Stimulated activated CD4-positive, alpha-beta T cell treated with anti-CD3 and anti-CD28 coated beads, Interleukin-15, amount 100 ng/mL, for 1 hour (primary cell): ENCODE measurements at regions not wholly inside any gene's neighbourhood (a gene's known extent, or its start where the extent isn't known, plus 50 kb on each side); places are given as distances from the start of the nearest gene placed in this dataset.
"Not testable (repeated sequence)": the region's sequence is repeated elsewhere in the genome, so short reads cannot be mapped to it uniquely, and the experiment has no call there.

Source experiments
- DNase-seq, 2 donors: peaks; one replicate each; pipeline ENCODE4 v3.0.0-alpha.2; 2020; ENCODE audit warnings: low read depth in 1 of 2, low spot score in 1 of 2

DNA sequence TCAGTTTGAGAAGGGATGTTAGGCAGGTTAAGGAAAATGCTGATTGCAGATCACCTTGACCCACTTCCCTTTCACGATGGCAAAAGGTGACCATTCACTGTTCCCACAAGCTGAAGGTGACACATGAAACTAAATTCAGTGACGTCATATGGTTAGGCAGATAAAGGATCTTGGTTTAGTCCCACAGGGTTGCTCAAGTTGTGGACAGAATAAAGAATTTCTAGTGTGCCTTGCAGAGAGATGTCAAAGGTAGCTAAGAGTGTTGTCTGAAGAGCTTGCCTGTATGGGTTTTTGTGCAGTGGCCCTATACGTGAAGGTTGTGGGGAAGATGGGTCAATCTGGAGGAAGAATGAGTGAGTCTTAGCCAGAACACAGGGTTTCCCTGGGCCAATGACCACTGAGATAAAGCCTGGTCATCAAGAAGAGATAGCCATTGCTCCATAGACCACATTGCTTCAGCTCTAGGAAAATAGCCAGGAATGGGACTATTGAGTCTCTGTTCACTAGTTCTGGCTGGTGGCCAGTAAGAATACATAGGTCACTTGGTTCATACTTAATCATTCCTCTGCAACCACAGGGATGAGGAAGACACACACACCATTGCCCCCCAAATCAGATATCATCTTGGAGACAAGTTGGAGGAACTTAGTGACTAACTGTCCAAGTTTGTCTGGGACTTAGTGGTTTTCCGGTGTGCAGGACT, 148.5 kb upstream of the ATXN1 start:
- no peak for DNase-seq

DNA sequence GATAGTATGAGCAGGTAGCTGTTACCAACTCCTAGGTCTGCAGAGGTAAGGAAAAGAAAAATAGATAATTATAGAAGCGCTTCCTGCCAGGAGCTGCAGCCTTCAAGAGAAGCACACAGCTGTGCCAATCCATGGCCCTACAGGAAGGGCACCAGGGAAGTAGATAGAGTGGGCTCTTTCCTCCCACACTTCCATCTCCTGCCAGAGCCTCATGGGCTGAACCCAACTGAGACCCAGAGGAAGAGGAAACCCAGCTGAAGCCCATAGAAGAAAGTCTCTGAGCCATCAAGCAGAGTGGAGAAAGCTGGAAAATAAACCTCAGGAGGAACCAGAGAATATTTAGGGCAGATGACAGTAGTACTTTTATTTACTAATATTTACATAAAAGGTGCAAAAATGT, 146.7 kb upstream of the ATXN1 start:
- no peak for DNase-seq

DNA sequence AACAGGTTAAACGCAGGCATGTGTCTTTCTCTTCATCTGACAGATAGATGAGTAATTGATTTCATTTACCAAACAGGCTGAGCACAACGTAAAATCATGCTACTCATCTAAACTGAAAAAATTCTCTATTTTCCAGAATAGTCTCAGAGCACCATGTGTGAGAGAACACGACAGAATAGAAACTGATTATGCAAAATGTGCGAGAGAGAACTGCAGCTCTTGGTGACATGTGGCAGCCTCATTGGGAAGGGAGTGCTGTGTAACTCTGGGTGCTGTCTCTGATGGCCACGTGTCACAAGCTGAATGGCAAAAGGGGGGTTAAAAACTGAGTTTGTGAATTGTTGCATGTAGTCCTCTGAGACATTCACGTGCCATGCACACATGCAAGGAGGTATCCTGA, 143.7 kb upstream of the ATXN1 start:
- no peak for DNase-seq

DNA sequence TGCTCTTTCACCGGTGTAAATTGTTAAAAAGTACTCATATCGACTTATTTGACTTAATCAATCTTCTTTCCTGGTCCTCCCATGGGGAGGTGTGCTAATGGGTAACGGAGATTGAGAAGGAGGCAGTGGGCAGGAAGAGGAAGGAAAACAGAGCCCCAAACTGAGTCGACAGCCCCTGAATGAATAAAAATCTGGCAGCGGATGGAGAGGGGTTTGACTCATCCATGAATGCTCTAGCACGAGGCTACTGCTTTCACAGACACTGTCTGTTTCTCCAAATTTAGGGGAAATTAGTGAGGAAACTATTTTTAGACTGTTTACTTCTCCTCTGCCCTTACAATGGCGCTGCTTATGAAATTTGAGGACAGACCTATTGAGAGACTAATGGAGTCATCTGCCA, 142.2 kb upstream of the ATXN1 start:
- DNase-seq: no peak

DNA sequence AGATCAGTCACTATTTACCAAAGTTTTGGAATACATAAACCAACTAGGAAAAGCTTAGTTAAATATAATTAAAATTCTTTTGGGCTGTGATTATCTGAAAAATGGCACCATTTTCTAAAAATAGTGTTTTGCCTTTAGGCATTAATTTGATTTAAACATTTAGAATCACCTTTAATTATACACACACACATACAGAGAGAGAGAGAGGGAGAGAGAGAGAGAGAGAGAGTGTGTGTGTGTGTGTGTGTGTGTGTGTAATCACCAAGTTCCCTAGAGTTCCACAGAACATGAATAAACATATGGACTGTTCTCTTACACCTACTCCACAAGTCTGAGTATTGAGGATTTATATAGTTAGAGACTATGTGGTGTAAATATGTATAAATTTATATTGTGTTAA, 141.2 kb upstream of the ATXN1 start:
- no peak for DNase-seq

DNA sequence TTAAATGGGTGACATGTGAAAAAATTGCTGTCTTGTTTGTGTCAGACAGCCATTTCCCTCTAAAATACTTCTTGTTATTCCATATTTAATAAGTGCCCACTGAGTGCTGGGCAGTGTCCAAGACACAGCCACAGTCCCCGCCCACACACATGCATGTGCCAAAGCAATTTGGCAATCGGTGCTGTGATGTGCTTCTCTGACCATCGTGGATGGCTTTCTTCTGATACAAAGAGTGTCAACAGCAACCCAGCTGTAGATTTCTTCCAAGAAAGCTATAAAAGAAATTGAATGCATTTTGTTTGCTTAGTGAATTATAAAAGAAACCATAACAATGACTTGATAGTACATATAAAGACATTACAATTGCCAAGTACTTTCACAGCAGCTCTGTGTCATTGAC, 140.5 kb upstream of the ATXN1 start:
- no peak for DNase-seq

DNA sequence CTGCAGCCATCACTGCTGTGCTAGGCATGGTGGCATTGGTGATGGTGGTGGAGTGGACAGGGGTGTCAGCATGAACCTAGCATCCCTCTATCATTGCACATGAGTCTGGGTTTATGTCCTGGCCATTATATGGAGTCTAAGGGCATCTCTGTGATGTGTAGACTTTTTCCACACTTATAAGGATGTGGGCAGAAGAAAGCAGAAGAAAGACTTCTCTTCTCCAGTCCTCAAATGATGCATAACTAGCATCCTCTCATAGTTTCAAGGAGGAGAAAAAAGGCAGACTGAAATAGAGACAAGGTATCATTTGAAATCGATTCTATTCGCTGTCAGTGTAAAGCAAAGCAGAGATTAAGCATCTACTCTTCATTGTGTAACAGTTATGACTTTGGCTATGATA, 140.0 kb upstream of the ATXN1 start:
- no peak for DNase-seq

DNA sequence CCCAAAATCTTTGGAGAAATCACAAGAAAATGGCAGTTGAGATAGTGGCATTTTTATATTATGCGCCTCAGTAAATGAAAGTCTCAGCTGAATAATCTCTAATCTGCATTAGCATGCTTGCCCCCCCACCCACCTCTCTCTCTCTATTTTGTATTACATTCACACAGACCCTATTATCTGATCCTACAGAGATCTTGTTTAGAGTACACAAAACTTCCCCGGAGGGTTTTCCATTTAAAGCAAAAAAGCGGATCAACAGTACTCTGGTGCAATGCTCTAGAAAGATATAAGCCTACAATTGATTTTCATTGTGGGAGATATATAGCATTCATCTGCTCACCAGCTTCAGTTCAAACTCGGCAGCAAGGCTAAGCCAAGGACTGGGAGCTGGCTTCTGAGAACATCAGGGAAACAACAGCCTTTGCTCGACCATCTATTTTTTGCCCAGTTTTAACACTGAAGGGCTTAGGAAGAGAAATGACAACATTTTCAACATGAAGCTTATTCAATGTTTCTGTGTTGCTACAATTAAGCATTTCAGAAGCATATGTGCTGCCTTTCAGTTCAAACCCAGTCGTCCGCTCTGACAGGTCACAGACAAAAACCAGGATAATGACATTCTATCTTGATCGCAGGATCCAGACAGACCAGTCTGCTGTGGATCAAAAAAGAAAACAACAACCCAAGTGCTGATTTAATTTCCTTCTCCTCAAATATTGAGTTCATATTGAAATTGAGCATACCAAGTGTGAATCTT, 137.6 kb upstream of the ATXN1 start:
- DNase-seq: no peak

DNA sequence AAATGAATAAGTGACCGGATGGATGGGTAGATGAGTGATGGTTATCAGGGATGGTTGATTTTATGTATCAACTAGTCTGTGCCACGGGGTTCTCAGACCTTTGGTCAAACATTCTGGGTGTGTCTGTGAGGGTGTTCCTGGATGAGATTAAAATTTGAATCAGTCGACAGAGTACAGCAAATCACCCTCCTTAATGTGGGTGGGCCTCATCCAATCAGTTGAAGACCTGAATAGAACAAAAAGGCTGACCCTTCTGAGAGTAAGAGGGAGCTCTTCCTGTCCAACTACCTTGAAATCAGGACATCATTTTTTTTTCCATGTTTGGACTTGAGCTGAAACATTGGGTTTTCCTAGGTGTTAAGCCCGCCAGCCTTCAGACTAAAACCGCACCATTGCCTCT, 136.4 kb upstream of the ATXN1 start:
- DNase-seq: no peak

DNA sequence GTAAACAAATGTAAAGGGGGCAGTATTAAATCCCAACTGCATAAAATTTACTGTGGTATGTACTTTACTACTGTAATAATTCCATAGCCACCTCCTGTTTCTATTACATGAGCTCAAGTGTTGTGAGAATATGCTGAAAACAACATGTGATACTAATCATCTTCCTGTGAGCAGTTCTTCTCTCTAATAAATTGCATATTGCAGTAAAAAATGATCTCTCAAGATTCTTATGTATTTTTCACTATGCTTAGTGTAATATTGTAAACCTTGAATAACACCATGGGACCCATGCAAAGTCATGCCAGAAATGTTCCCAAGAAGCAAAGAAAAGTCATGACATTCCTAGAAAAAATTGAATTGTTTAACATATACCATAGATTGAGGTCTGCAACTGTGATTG, 133.0 kb upstream of the ATXN1 start:
- DNase-seq: no peak

DNA sequence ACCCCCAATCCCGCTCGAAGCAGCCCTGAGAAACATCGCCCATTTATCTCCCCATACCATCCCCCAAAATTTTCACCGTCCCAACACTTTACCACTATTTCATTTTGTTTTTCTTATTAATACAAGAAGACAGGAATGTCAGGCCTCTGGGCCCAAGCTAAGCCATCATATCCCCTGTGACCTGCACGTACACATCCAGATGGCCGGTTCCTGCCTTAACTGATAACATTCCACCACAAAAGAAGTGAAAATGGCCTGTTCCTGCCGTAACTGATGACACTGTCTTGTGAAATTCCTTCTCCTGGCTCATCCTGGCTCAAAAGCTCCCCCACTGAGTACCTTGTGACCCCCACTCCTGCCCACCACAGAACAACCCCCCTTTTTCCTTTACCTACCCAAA, 129.8 kb upstream of the ATXN1 start:
- not testable (repeated sequence) for DNase-seq

DNA sequence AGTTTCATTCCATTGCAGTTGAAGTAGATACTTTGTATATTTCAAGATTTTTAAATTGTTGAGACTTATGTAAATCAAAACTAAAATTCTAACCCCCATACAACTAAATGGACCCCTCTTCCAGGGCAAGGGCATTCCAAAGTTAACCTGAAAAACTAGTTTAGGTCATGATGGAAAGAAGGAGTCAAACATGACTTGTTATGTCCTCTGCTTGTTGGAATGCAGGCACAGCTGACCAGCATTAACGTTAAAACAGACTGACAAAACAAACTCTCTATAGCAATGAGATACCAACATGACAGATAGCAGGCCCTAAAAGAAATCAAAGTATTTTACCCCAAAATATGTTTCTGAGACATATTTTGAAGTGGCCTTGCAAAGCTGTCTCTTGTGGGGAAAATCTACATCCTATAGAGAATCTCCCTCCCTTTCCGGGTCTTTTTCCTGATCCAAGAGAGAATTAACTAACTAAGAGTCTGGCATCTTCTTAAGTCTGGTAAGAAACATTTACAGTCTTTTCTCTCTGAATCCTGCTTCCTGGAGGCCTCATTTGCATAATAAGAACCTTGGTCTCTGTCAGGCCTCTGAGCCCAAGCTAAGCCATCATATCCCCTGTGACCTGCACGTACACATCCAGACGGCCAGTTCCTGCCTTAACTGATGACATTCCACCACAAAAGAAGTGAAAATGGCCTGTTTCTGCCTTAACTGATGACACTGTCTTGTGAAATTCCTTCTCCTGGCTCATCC, 124.3 kb upstream of the ATXN1 start:
- no peak for DNase-seq

DNA sequence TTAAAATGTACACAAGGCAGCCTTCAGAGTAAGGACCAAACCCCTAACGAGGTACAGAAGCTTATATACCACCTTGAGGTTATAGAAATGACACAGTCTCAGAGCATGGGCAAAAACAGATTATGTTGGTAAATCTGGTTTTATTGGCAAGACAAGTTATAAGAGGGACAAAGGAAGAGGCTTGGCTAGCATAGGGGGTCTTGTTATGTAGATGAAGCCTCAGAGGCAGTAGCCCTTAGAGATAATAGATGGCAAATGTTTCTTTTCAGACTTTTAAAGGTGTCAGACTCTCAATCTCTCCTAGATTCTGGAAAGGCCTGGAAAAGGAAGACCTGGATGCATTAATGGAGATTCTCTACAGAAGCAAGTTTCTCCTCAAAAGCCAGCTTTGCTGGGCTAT, 123.3 kb upstream of the ATXN1 start:
- no peak for DNase-seq

DNA sequence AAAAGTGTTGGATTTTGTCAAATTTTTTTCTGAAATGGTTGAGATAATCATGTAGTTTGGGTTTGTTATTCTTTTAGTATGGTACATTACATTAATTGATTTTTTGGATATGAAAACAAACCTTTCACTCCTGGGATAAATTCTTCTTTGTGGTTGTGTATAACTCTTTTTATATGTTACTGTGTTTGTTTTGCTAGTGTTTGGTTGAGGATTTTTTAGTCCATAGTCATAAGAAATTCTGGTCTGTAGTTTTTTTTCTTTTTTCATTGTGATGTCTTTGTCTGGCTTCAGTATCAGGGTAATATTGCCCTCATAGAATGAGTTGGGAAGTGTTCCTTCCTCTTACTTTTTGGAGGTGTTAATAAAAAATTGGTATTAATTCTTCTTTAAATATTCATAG, 122.2 kb upstream of the ATXN1 start:
- no peak for DNase-seq

DNA sequence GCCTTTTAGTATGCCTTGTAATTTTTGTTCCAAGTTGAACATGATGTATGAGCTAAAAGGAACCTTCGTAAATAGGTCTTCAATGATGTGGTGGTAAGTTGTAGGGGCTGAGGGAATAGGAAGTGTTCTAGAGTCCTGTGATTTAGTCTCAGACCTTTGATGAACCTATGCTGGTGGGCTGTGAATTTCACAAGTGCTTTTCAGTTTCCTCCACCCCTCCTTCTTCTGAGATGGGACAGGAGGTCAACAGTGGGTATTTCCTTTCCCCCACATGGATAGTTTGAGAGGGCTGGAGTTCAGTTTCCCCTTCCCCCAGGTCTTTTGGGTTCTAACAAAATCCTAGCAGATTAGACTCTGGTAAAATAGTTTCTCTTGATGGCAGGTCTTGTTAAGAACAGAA, 121.0 kb upstream of the ATXN1 start:
- DNase-seq: no peak

DNA sequence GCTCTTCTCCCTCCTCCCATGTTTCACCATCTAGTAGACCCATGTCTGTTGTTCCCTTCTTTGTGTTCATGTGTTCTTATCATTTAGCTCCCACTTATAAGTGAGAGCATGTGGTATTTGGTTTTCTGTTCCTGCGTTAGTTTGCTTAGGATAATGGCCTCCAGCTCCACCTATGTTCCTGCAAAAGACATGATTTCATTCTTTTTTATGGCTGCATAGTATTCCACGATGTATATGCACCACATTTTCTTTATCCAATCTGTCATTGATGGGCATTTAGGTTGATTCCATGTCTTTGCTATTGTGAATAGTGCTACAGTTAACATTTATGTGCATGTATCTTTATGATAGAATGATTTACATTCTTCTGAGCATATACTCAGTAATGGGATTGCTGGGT, 115.6 kb upstream of the ATXN1 start:
- DNase-seq: not testable (repeated sequence)

DNA sequence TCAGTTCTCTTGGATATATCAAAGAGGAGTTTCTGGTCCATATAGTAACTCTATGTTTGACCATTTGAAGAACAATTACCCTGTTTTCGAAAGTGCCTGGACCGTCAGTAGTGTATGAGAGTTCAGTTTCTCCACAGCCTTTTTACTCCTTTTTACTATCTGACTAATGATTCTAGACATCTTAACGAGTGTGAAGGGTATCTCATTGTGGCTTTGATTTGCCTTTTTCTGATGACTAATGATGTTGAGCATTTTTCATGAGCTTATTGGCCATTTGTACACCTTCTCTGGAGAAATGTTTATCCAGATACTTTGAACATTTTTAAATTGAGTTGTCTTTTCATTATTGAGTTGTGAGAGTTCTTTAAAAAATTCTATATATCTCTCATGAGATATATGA, 114.9 kb upstream of the ATXN1 start:
- DNase-seq: no peak

DNA sequence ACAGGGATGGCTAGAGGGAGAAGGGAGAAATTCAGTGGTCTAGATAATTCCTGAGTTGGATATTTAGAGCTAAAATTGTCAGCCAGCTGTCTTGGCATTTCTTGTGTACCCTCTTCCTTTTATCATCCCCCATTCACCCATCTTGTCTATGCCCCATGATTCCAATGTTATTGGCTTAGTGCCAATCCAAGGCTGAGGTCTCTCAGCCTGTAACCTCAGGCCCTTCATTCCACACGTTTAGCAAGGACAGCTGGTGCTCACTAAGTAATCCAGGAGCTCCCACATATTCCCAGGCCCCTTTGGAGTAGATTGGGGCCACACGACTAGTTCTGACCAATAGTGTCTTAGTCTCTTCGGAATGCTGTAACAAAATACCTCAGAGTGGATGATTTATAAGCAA, 112.4 kb upstream of the ATXN1 start:
- no peak for DNase-seq

DNA sequence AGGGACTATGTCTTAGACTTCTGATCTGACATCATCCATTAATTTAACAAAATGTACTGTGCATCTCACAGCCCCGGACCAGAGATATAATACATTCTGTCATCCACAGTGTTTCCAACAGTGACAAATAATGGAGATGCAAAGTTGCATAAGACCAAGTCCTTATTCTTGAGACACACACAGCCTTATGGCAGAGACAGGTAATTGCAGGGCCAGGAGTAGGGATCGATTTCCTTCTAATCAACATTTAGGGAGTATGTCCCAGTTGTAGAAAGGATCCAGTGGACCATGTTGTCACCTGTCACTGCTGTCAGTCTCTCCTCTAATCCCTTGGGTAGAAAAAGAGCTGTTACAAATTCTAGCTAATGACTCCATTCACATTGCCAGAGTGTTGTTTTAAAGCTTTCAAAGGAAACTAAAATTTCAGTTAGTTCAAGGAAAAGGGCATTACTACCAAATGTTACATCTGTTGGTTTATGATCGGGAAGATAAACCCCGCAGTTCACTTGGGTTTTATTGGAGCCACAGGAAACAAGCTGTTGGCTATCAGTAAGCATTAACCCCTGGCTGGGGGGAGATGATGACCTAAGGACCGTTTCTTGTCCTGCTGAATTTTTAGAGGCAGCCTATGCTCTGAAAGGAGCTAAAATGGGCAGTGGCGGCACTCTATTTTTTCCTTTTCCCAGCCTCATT, 111.4 kb upstream of the ATXN1 start:
- no peak for DNase-seq

DNA sequence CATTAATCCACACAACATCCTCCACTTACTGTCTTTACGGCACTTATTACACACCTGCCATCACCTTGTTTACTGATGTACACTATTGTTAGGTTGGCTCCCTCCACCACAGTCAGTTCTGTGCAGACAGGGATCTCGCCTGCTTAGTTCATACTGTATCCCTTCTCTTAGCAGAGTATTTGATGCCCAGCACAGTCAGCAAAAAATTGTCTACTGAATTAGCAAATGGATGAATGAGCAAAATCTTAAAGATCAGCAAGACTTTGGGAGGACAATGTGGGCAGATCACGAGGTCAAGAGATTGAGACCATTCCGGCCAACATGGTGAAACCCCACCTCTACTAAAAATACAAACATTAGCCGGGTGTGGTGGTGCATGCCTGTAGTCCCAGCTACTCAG, 109.8 kb upstream of the ATXN1 start:
- DNase-seq: no peak

DNA sequence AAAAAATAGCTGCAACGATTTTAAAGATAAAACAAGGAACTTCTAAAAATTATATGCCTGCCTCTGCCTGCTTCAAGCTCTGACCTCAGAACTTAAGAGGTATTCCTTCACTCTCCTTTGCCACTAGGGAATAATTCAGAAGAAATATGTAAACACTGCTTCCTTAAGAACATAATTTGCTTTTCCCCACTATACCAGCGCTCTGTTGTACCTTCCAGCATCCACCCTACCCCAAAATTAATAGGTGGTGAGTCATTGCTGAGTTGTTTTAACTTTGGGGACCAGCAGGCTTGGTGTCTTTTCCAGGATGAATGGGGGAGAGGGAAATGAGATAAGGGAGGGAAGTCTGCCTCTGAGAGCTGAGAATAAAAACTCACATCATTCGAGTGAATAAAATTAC, 107.7 kb upstream of the ATXN1 start:
- DNase-seq: no peak
